Choroid plexus epithelial cell (primary cell): ENCODE measurements at regions not wholly inside any gene's neighbourhood (a gene's known extent, or its start where the extent isn't known, plus 50 kb on each side); places are given as distances from the start of the nearest gene placed in this dataset.

ENCODE experiments used
- DNase-seq: peaks from one replicate; pipeline ENCODE4 v3.0.0-alpha.2; 2010; ENCODE audit warnings: low read depth
- H3K4me3 ChIP-seq: 2 replicates; pipeline ENCODE4 v1.5.1; 2011; ENCODE audit warnings: low read depth, mild to moderate bottlenecking, control low read depth, low read length, moderate library complexity
- TF ChIP-seq, protein P1 (sequence below): conservative IDR thresholded peaks from 2 replicates; pipeline ENCODE4 v1.5.1; 2011; ENCODE audit warnings: low read depth, mild to moderate bottlenecking, control low read depth, inconsistent platforms, low read length, moderate library complexity

- TF ChIP-seq, protein P1, sequence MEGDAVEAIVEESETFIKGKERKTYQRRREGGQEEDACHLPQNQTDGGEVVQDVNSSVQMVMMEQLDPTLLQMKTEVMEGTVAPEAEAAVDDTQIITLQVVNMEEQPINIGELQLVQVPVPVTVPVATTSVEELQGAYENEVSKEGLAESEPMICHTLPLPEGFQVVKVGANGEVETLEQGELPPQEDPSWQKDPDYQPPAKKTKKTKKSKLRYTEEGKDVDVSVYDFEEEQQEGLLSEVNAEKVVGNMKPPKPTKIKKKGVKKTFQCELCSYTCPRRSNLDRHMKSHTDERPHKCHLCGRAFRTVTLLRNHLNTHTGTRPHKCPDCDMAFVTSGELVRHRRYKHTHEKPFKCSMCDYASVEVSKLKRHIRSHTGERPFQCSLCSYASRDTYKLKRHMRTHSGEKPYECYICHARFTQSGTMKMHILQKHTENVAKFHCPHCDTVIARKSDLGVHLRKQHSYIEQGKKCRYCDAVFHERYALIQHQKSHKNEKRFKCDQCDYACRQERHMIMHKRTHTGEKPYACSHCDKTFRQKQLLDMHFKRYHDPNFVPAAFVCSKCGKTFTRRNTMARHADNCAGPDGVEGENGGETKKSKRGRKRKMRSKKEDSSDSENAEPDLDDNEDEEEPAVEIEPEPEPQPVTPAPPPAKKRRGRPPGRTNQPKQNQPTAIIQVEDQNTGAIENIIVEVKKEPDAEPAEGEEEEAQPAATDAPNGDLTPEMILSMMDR: no peak
- H3K4me3 ChIP-seq: no peak overlapping the region
- DNase-seq: no peak
Measured at GRCh38 chr13:68390987-68391386, 1160.9 kb upstream of the PCDH9 start.

DNA sequence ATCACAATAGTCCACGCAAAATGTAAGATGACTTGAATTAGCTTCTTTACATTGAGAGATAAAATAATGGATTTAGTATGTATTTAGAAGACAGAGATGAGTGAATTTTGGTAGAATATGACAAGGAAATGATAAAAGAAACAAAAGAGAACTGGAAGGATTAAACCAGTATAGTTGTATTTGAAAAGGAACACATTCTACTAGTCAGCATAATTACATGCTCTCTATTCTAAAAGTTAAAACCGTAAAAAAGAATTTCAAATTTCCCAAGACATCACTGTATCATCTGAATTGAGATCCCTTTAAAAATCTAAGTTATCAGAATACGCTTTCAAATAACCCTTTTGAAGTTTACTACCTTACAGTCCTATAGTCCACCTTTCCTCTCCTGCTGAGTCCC lies 1156.7 kb upstream of the PCDH9 start:
- no peak for DNase-seq
- TF ChIP-seq, protein P1: no peak
- H3K4me3 ChIP-seq: no peak overlapping the region

DNA sequence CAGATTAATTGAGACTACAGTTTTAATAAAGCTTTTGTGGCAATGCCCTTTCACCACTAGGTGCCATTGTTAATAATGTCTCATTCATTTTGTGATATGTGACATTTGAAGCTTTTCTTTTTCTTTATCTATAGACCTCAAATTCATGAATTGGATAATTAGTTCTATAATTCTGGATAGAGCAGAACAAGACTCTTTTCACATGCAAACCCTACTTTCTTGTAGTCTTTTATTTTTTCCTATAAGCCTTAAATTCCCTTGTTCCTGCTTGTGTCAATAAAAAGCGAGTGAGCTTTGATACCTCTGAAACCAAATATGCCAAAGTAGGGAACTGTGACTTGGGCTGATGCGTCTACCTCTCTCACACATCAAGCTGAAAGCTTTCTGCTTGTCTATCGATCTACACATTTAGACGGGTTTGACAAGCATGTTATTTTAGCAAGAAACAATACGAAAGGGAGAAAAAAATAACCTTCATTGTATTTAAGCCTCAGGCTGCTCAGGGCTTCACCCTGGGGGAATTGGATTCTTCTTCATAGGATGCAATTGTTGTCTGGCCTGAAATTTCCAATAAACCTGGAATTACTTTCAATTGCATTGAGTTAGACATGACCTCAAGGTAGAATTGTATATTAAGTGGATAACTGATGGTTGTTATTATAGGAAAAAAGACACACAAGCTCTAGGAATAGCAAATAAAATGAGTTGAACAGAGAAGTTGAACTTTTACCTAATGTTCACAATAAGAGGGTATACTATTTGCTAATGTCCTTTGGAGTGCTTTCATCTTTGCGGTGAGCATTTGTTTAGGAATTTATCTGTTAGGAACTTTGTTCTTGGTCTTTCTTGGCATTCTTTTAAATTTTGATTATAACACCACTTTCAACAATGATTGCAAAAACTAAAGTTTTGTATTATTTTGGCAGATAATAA lies 1150.2 kb upstream of the PCDH9 start:
- TF ChIP-seq, protein P1: no peak
- DNase-seq: no peak
- H3K4me3 ChIP-seq: no peak overlapping the region

- TF ChIP-seq, protein P1: no peak
- no peak for DNase-seq
- H3K4me3 ChIP-seq: no peak overlapping the region
Measured at GRCh38 chr13:68378294-68378693, 1148.2 kb upstream of the PCDH9 start.

GRCh38 chr13:68375004-68375403 lies 1144.9 kb upstream of the PCDH9 start:
- DNase-seq: no peak
- TF ChIP-seq, protein P1: no peak

DNA sequence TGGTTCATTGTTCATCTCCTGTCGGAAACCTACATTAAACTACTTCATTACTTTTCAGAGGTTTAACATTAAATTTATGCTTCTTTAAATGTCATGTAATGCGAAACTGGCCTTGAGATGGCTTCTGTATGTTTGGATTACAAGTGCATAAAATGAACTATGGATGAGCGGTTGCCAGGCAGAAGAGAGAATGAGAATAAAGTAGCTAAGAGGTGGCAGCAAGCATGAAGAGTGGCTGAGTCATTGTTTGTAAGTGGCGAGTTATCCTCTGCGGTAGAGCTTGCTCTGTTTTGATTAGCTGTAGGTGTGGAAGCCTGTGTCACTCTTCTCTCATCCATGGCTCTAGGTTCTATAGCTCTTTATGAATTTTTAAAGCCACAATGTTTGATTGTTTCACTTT lies 1139.6 kb upstream of the PCDH9 start:
- H3K4me3 ChIP-seq: no peak overlapping the region
- DNase-seq: no peak
- TF ChIP-seq, protein P1: no peak

More at GRCh38 chr13:68375004-68375403, 1144.9 kb upstream of the PCDH9 start:
- no peak overlapping the region for H3K4me3 ChIP-seq

DNA sequence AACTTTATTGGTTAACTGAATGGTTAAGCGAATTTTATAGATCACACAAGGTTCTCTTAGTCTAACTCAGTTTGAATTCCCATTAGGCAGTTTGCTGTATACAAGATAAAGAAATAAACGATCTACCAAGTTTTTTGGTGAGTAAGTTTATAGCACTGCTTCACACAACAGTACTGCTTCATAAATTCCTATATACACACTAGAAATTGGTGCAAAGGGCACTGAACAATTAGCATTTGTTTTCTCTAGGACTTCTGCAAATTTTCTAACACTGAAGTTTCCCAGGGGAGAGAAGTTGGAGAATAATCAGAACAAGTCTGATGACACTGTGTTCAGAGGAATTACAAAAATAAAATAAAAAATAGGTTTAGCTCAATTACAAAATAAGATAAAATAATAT lies 1138.8 kb upstream of the PCDH9 start:
- TF ChIP-seq, protein P1: no peak
- DNase-seq: no peak
- no peak overlapping the region for H3K4me3 ChIP-seq
